Lower lobe of right lung (tissue), 2 donors: ENCODE measurements at regions not wholly inside any gene's neighbourhood (a gene's known extent, or its start where the extent isn't known, plus 50 kb on each side); places are given as distances from the start of the nearest gene placed in this dataset.

Source experiments
- ATAC-seq, 2 donors: fragments of 200-7000 bp; cut with Tn5 transposase; one replicate each; pipeline ENCODE4 v1.9.1; 2020 to 2022; ENCODE audit warnings: mild to moderate bottlenecking in 2 of 2, moderate library complexity in 2 of 2
- DNase-seq: peaks from one replicate; pipeline ENCODE4 v3.0.0-alpha.2; 2020
- H3K27ac ChIP-seq: fragments of 200-600 bp; one replicate; pipeline ENCODE4 v1.8.0; 2022
- H3K27me3 ChIP-seq: fragments of 200-600 bp; one replicate; pipeline ENCODE4 v1.8.0; 2022; ENCODE audit warnings: low read depth
- H3K36me3 ChIP-seq: fragments of 200-600 bp; one replicate; pipeline ENCODE4 v1.8.0; 2022; ENCODE audit warnings: mild to moderate bottlenecking
- H3K4me1 ChIP-seq: fragments of 200-600 bp; one replicate; pipeline ENCODE4 v1.8.0; 2022
- H3K4me3 ChIP-seq: fragments of 200-600 bp; one replicate; pipeline ENCODE4 v1.8.0; 2022; ENCODE audit warnings: mild to moderate bottlenecking
- H3K9me3 ChIP-seq: fragments of 200-600 bp; one replicate; pipeline ENCODE4 v1.8.0; 2022
- intact Hi-C: fragments of 100-400 bp; cut with DNase I; formaldehyde crosslinking; loops from one replicate; pipeline ENCODE4 v1.11.0; 2022
- TF ChIP-seq, protein P1 (sequence below): fragments of 200-600 bp; IDR thresholded peaks from one replicate; pipeline ENCODE4 v1.8.0; 2022; ENCODE audit warnings: antibody characterized with exemption, mild to moderate bottlenecking
- donor health status: DM: no; HTN: yes; CAD: no; lungs with severe emphysema.

DNA sequence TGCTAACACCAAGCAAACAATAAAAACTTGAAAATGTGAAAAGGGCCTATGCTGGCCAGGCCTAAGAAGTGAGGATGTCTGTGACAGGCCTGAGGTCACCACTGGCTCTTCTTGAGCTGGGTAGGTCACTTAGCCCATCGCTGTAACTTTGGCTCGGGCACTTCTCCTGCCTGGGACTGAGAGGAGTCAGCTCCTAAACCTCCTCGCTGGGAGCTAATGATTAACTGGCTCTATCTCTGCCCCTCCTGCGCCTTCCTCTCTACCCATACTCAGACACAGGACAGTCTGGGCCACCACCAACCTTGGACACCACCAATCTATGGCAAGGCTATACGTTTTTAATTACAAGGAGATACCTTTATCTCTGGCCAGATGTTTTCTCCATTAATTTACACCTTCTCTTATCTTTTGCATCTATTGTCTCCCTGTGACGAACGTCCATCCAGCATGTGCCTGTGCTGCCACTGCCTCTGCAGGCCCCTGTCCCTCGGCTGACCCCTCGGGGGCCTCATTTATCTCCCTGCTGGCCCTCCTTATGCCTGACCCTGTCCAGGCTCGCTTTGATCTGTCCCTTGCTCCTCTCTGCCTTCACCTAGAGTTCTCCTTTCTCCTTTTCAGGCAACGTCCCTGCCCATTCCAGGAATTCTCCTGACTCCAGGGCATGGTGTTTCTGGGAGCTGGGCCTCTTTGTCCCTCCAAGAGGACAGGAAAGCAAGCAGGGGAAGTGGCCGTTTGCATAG is 149.1 kb upstream of the GATA6 start:
- no peak overlapping the region for H3K27ac ChIP-seq
- TF ChIP-seq, protein P1, sequence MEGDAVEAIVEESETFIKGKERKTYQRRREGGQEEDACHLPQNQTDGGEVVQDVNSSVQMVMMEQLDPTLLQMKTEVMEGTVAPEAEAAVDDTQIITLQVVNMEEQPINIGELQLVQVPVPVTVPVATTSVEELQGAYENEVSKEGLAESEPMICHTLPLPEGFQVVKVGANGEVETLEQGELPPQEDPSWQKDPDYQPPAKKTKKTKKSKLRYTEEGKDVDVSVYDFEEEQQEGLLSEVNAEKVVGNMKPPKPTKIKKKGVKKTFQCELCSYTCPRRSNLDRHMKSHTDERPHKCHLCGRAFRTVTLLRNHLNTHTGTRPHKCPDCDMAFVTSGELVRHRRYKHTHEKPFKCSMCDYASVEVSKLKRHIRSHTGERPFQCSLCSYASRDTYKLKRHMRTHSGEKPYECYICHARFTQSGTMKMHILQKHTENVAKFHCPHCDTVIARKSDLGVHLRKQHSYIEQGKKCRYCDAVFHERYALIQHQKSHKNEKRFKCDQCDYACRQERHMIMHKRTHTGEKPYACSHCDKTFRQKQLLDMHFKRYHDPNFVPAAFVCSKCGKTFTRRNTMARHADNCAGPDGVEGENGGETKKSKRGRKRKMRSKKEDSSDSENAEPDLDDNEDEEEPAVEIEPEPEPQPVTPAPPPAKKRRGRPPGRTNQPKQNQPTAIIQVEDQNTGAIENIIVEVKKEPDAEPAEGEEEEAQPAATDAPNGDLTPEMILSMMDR = no peak
- no peaks in the 10 kb centered on the region for H3K36me3 ChIP-seq
- no peaks in the 10 kb centered on the region for H3K27me3 ChIP-seq
- ATAC-seq = peak; percentile 17 to 28
- H3K9me3 ChIP-seq = no peaks in the 10 kb centered on the region
- intact Hi-C loops = no loop called here
- no peak overlapping the region for H3K4me3 ChIP-seq
- no peaks in the 10 kb centered on the region for H3K4me1 ChIP-seq
- DNase-seq = no peak

DNA sequence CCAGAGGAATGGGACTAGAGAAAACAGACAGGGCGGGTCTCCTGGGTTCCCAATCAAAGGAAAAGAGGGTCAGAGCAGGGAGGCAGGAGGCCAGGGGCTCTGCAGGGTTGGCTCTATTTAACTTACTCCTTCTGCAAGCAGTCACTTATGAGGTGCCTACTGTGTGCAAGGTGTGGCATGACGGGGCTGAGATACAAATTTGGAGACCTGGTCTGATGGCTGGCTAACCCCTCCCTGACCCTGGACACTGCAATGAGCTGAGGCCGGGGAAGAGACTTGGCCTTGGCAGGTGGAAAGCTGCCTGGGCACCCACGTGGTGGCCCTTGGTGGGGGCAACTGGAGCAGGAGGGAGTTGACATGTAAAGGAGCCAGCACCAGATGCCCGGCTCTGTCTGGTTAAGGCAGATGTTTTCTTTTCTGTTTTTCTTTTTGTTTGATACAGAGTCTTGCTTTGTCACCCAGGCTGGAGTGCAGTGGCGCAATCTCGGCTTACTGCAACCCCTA is 148.5 kb upstream of the GATA6 start:
- TF ChIP-seq, protein P1 = no peak
- ATAC-seq (peak; percentile 31 to 37), DNase-seq (no peak)
- no peaks in the 10 kb centered on the region for H3K36me3 ChIP-seq
- H3K27me3 ChIP-seq = no peaks in the 10 kb centered on the region
- intact Hi-C loops = no loop called here
- no peaks in the 10 kb centered on the region for H3K4me1 ChIP-seq
- H3K4me3 ChIP-seq = no peak overlapping the region
- no peak overlapping the region for H3K27ac ChIP-seq
- H3K9me3 ChIP-seq = no peaks in the 10 kb centered on the region

DNA sequence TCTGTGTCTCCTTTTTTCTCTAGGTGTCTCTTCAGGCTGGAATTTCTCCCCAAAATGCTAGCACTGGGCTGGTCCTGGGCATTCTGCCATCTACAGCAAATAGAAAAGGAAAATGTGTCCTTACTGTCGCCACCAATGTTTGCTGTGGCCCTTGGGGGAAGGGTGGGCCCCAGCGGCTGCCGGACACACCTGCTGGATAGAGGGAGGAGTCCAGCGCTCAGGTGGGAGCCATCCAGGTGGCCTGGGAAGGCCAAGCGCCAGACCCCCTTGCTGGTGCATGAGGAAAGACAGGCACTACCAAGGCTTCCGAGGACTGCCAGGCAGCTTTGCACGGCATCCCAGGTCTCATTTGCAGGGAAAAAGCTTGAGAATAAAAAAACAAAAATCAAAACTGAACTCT is 147.7 kb upstream of the GATA6 start:
- no peaks in the 10 kb centered on the region for H3K4me1 ChIP-seq
- H3K9me3 ChIP-seq = no peaks in the 10 kb centered on the region
- H3K27ac ChIP-seq = peak overlapping the region; percentile 9
- ATAC-seq (peak; percentile 66 to 75), DNase-seq (no peak)
- TF ChIP-seq, protein P1 = no peak
- H3K27me3 ChIP-seq = no peaks in the 10 kb centered on the region
- H3K36me3 ChIP-seq = no peaks in the 10 kb centered on the region
- H3K4me3 ChIP-seq = no peak overlapping the region
- intact Hi-C loops = no loop called here

DNA sequence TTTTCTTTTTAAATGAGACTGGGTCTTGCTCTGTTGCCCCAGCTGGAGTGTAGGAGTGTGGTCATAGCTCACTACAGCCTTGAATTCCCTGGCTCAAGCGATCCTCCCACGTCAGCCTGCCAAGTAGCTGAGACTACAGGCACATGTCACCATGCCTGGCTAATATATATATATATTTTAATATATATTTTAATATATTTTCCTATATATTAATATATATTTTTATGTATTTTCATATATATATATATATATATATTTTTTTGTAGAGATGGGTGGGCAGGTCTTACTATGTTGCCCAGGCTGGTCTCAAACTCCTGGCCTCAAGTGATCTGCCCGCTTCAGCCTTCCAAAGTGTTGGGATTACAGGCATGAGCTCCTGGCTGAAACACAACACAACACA is 144.5 kb upstream of the GATA6 start:
- TF ChIP-seq, protein P1 = no peak
- Histone ChIP-seq H3K4me1 (no peaks in the 10 kb centered on the region), H3K36me3 (no peaks in the 10 kb centered on the region), H3K4me3 (no peak overlapping the region), H3K27ac (no peak overlapping the region), H3K27me3 (no peaks in the 10 kb centered on the region), H3K9me3 (no peaks in the 10 kb centered on the region)
- intact Hi-C loops = no loop called here
- DNase-seq (no peak), ATAC-seq (no peak)

DNA sequence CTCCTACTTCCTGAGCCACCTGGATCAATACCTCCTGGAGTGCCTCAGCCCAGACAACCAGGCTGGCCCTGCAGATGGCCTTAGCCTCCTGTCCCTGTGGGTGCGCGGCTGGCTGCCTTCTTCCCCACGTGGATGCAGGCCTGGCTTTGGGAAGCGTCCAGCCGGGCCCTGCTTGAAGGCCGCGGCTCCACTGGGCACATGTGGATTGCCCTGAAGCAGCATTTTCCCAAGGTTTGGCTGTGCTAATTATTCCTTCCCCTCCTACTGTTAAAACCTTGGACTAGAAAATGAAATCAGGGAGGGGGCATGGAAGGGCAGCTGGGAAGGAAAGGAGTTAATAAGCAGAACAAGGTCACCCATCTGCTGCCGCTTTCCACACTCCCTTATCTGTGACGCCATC is 143.0 kb upstream of the GATA6 start:
- intact Hi-C loops = no loop called here
- Histone ChIP-seq H3K4me3 (no peak overlapping the region), H3K4me1 (no peaks in the 10 kb centered on the region), H3K9me3 (no peaks in the 10 kb centered on the region), H3K27me3 (no peaks in the 10 kb centered on the region), H3K36me3 (no peaks in the 10 kb centered on the region), H3K27ac (no peak overlapping the region)
- DNase-seq (no peak), ATAC-seq (no peak)
- TF ChIP-seq, protein P1 = no peak
